ENCODE measurements at regions not wholly inside any gene's neighbourhood (a gene's known extent, or its start where the extent isn't known, plus 50 kb on each side); places are given as distances from the start of the nearest gene placed in this dataset.

- intact Hi-C loops (cut with DNase I) = no loop called here
- DNase-seq = no peak
- no peak for FAIRE-seq
- ATAC-seq = peak in 1 of 4 donors; percentile 16
- no peak overlapping the region for H3K27ac ChIP-seq
- H3K27me3 ChIP-seq = no peaks in the 10 kb centered on the region
- no peaks in the 10 kb centered on the region for H3K4me1 ChIP-seq
- H3K9me3 ChIP-seq = no peaks in the 10 kb centered on the region
- no peak for TF ChIP-seq CTCF (IDR thresholded peaks at IDR 0.05)
- no peak overlapping the region for H3K4me3 ChIP-seq
- WGBS, 2 donors = 13 to 14% methylated on average over 5 of the region's 5 CpGs
- no peaks in the 10 kb centered on the region for H3K36me3 ChIP-seq
Measured at GRCh38 chr5:44881266-44881665, 72.5 kb downstream of the MRPS30 start.

- Histone ChIP-seq H3K27ac (no peak overlapping the region), H3K9me3 (no peaks in the 10 kb centered on the region), H3K27me3 (no peaks in the 10 kb centered on the region), H3K4me1 (no peaks in the 10 kb centered on the region), H3K4me3 (no peak overlapping the region), H3K36me3 (no peaks in the 10 kb centered on the region)
- DNase-seq = peak in 1 of 6 donors; percentile 48
- WGBS, 2 donors = 87 to 95% methylated on average over 16 to 26 of the region's 26 CpGs
- no peak for FAIRE-seq
- no peak for TF ChIP-seq CTCF (IDR thresholded peaks at IDR 0.05)
- intact Hi-C loops (cut with DNase I) = no loop called here
- ATAC-seq = no peak
Measured at GRCh38 chr5:44884036-44884435, 75.3 kb downstream of the MRPS30 start.

GRCh38 chr5:44885903-44886302, 77.2 kb downstream of the MRPS30 start:
- intact Hi-C loops (cut with DNase I) = no loop called here
- DNase-seq (no peak), FAIRE-seq (no peak), ATAC-seq (no peak)
- Histone ChIP-seq H3K27me3 (no peaks in the 10 kb centered on the region), H3K36me3 (no peaks in the 10 kb centered on the region), H3K27ac (no peak overlapping the region), H3K4me1 (no peaks in the 10 kb centered on the region), H3K9me3 (no peaks in the 10 kb centered on the region), H3K4me3 (no peak overlapping the region)
- WGBS, 2 donors = 57 to 69% methylated on average over 1 of the region's 1 CpG
- no peak for TF ChIP-seq CTCF (IDR thresholded peaks at IDR 0.05)

- no peak for TF ChIP-seq CTCF (IDR thresholded peaks at IDR 0.05)
- Histone ChIP-seq H3K4me3 (no peak overlapping the region), H3K27me3 (no peaks in the 10 kb centered on the region), H3K36me3 (no peaks in the 10 kb centered on the region), H3K9me3 (no peaks in the 10 kb centered on the region), H3K4me1 (no peaks in the 10 kb centered on the region), H3K27ac (no peak overlapping the region)
- DNase-seq (no peak), FAIRE-seq (no peak), ATAC-seq (no peak)
- intact Hi-C loops (cut with DNase I) = no loop called here
- 38 to 56% methylated on average over 1 of the region's 1 CpG for WGBS, 2 donors
Measured at GRCh38 chr5:44887722-44888121, 79.0 kb downstream of the MRPS30 start.

GRCh38 chr5:44888435-44888834, 79.7 kb downstream of the MRPS30 start:
- Histone ChIP-seq H3K27me3 (no peaks in the 10 kb centered on the region), H3K9me3 (no peaks in the 10 kb centered on the region), H3K36me3 (no peaks in the 10 kb centered on the region), H3K27ac (no peak overlapping the region), H3K4me1 (no peaks in the 10 kb centered on the region), H3K4me3 (no peak overlapping the region)
- no peak for TF ChIP-seq CTCF (IDR thresholded peaks at IDR 0.05)
- ATAC-seq = no peak
- 31 to 48% methylated on average over 1 of the region's 1 CpG for WGBS, 2 donors
- FAIRE-seq = no peak
- no peak for DNase-seq
- intact Hi-C loops (cut with DNase I) = no loop called here

Measured in pancreas (tissue), 10 donors.